ENCODE measurements at regions not wholly inside any gene's neighbourhood (a gene's known extent, or its start where the extent isn't known, plus 50 kb on each side); places are given as distances from the start of the nearest gene placed in this dataset.
A peak's percentile ranks its signal among the peaks of the same experiment; 100 is the strongest.

DNA sequence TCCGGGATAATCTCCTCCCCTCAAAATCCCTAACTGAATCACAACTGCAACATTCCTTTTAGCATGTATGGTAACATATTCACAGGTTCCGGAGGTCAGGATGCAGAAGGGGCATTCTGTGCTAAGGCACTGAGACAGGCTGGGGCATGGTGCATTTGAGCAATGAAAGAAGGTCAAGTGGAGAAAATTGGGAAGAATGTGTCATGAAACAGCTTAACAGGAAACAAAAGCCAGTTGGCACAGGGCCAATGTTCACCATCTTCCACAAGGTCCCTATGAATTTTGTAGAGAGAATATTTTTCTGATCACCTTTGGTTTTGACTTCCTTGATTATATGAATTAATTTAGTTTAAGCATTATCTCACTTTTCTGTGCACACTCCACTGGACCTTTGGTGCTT is 587.7 kb upstream of the NR2F2 start:
- ATAC-seq = no peak

DNA sequence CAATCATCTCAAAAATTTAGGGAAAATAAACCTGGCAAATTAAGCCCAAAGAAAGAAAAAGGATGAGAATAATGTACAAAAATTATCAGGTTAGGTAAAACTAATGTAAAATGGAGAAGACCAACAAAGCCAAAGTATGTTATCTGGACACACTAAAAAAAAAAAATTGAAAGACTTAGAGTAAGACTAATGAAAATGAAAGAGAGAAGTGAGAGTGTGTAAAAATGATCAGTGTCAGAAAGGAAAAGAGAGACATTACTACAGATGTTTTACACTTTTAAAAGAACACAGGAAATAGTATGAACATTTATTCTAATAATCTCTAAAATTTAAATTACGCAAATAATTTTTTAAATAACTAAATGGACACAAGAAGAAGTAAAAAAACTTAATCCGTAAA is 573.3 kb upstream of the NR2F2 start:
- H3K36me3 ChIP-seq (replicated peaks in 1 of 2; ENCODE audit: insufficient read depth in 1 of 2, low read depth in 2 of 2) = no peaks in the 10 kb centered on the region
- no peaks in the 10 kb centered on the region for H3K9me3 ChIP-seq
- no peak for DNase-seq
- TF ChIP-seq POLR2A (IDR thresholded peaks at IDR 0.05) = no peak
- TF ChIP-seq, protein P1, sequence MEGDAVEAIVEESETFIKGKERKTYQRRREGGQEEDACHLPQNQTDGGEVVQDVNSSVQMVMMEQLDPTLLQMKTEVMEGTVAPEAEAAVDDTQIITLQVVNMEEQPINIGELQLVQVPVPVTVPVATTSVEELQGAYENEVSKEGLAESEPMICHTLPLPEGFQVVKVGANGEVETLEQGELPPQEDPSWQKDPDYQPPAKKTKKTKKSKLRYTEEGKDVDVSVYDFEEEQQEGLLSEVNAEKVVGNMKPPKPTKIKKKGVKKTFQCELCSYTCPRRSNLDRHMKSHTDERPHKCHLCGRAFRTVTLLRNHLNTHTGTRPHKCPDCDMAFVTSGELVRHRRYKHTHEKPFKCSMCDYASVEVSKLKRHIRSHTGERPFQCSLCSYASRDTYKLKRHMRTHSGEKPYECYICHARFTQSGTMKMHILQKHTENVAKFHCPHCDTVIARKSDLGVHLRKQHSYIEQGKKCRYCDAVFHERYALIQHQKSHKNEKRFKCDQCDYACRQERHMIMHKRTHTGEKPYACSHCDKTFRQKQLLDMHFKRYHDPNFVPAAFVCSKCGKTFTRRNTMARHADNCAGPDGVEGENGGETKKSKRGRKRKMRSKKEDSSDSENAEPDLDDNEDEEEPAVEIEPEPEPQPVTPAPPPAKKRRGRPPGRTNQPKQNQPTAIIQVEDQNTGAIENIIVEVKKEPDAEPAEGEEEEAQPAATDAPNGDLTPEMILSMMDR (IDR thresholded peaks at IDR 0.05) = no peak
- H3K4me1 ChIP-seq = no peaks in the 10 kb centered on the region
- no peak overlapping the region for H3K4me3 ChIP-seq
- 79 to 84% methylated on average over 2 of the region's 2 CpGs for WGBS, 2 donors
- no peak for ATAC-seq
- no peak overlapping the region for H3K27ac ChIP-seq
- intact Hi-C loops (cut with DNase I) = no loop called here
- no peaks in the 10 kb centered on the region for H3K27me3 ChIP-seq

More for the DNA sequence above, 587.7 kb upstream of the NR2F2 start:
- H3K27ac ChIP-seq = no peak overlapping the region
- peak in 1 of 4 donors; percentile 12 for DNase-seq
- WGBS, 2 donors = 74 to 76% methylated on average over 2 of the region's 2 CpGs
- H3K27me3 ChIP-seq = no peaks in the 10 kb centered on the region
- no peaks in the 10 kb centered on the region for H3K9me3 ChIP-seq
- no peaks in the 10 kb centered on the region for H3K4me1 ChIP-seq
- H3K4me3 ChIP-seq = no peak overlapping the region
- intact Hi-C loops (cut with DNase I) = no loop called here
- no peaks in the 10 kb centered on the region for H3K36me3 ChIP-seq (replicated peaks in 1 of 2; ENCODE audit: insufficient read depth in 1 of 2, low read depth in 2 of 2)
- TF ChIP-seq, protein P1 (IDR thresholded peaks at IDR 0.05) = no peak
- TF ChIP-seq POLR2A (IDR thresholded peaks at IDR 0.05) = no peak

DNA sequence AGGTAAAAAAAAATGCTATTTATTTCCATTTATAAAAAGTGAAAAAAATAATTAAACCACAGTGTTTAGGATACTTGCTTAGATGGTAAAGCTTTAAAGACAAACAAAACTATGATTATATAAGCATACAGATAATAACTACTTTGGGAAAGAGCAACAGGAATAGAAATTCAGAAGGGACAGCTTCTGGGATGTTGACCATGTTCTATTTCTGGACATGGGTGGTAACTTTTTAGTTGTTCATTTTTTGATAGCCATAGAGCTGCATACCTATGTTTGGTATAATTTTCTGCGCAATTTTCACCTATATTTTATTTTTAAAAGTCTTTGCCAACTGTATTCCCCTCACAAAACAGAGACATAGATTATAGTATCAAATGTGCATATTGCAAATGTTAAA is 572.0 kb upstream of the NR2F2 start:
- Histone ChIP-seq H3K36me3 (replicated peaks in 1 of 2; ENCODE audit: insufficient read depth in 1 of 2, low read depth in 2 of 2) (no peaks in the 10 kb centered on the region), H3K27ac (no peak overlapping the region), H3K9me3 (no peaks in the 10 kb centered on the region), H3K4me3 (no peak overlapping the region), H3K27me3 (no peaks in the 10 kb centered on the region), H3K4me1 (no peaks in the 10 kb centered on the region)
- intact Hi-C loops (cut with DNase I) = no loop called here
- DNase-seq (no peak), ATAC-seq (no peak)
- TF ChIP-seq, protein P1 (IDR thresholded peaks at IDR 0.05) = no peak
- no peak for TF ChIP-seq POLR2A (IDR thresholded peaks at IDR 0.05)
- 79 to 85% methylated on average over 1 of the region's 1 CpG for WGBS, 2 donors

DNA sequence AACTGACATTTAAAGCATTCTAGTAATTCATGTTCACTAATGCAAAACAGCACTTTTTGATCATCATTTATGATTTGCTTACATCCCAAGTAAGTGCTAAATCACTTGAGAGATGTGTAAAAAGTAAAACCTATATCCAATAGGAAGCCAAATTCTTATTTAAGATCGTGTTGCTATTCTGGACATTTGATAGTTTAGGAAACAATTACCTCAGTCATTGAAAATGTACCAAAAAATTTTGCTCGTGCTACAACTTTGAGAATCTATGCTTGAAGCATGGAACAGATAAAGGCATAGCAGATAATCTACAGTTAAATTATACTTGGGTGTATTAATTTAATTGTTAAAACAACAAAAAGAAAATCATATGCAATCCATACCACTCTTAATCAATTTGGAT is 571.6 kb upstream of the NR2F2 start:
- no peaks in the 10 kb centered on the region for H3K36me3 ChIP-seq (replicated peaks in 1 of 2; ENCODE audit: insufficient read depth in 1 of 2, low read depth in 2 of 2)
- TF ChIP-seq, protein P1 (IDR thresholded peaks at IDR 0.05) = no peak
- TF ChIP-seq POLR2A (IDR thresholded peaks at IDR 0.05) = no peak

DNA sequence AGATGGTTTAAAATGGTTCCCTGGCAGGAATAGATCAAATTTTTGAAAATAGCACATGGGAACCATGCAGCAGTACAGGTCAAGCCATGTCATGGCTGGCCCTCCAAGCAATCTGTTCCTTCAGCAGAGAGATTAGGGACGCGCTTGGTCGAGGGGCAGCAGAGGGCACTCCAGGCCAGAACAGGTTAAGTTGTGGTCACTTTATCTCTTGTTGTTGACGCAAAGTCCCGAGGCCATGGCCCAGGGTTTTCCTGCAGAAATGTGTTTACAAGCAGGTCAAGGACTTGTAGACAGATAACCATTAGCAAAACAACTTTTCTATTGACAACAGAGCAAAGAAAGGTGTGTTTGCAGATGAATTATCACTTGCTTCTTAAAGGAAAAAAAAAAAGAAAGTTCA is 570.0 kb upstream of the NR2F2 start:
- Histone ChIP-seq H3K4me1 (no peaks in the 10 kb centered on the region), H3K27me3 (no peaks in the 10 kb centered on the region), H3K36me3 (replicated peaks in 1 of 2; ENCODE audit: insufficient read depth in 1 of 2, low read depth in 2 of 2) (no peaks in the 10 kb centered on the region), H3K4me3 (no peak overlapping the region), H3K9me3 (no peaks in the 10 kb centered on the region), H3K27ac (no peak overlapping the region)
- no peak for DNase-seq
- intact Hi-C loops (cut with DNase I) = no loop called here
- no peak for TF ChIP-seq POLR2A (IDR thresholded peaks at IDR 0.05)
- TF ChIP-seq, protein P1 (IDR thresholded peaks at IDR 0.05) = no peak
- ATAC-seq = no peak
- 32 to 37% methylated on average over 5 of the region's 5 CpGs for WGBS, 2 donors

More for the DNA sequence above, 571.6 kb upstream of the NR2F2 start:
- Histone ChIP-seq H3K4me1 (no peaks in the 10 kb centered on the region), H3K4me3 (no peak overlapping the region), H3K27me3 (no peaks in the 10 kb centered on the region), H3K27ac (no peak overlapping the region), H3K9me3 (no peaks in the 10 kb centered on the region)
- 63 to 64% methylated on average over 2 of the region's 2 CpGs for WGBS, 2 donors
- intact Hi-C loops (cut with DNase I) = no loop called here
- no peak for DNase-seq
- ATAC-seq = no peak

Measured in body of pancreas (tissue), 4 donors.